ENCODE measurements at regions not wholly inside any gene's neighbourhood (a gene's known extent, or its start where the extent isn't known, plus 50 kb on each side); places are given as distances from the start of the nearest gene placed in this dataset.

- no peak overlapping the region for H2AFZ ChIP-seq (ENCODE audit: insufficient read depth, low read depth, low read length, poor library complexity, severe bottlenecking)
- Mint-ChIP-seq H3K9me3 (ENCODE audit: insufficient read depth) (no peaks in the 10 kb centered on the region), H3K4me3 (no peak overlapping the region), H3K4me1 (no peaks in the 10 kb centered on the region), H3K27me3 (peaks cover 6% of the 10 kb centered on the region), H3K27ac (no peak overlapping the region)
- no peak overlapping the region for H3K9ac ChIP-seq (ENCODE audit: low read length)
- no peak overlapping the region for H3K4me3 ChIP-seq (ENCODE audit: control extremely low read depth in 1 of 5, extremely low read depth in 1 of 5, insufficient read depth in 1 of 5, low read depth in 2 of 5, low read length in 4 of 5)
- TF ChIP-seq EZH2 (IDR thresholded peaks at IDR 0.05; ENCODE audit: borderline replicate concordance, insufficient read depth, low read depth, low read length, poor library complexity, severe bottlenecking) = no peak
- no peak for TF ChIP-seq CTCF (IDR thresholded peaks at IDR 0.05)
- no peaks in the 10 kb centered on the region for H4K20me1 ChIP-seq (ENCODE audit: control insufficient read depth, insufficient read depth, low read length, poor library complexity, severe bottlenecking)
- CTCF ChIA-PET = no interaction called here
- H3K4me2 ChIP-seq (replicated peaks; ENCODE audit: low read depth, low read length, poor library complexity, severe bottlenecking) = no peak overlapping the region
- H3K9me3 ChIP-seq (ENCODE audit: control extremely low read depth in 1 of 3, control insufficient read depth in 2 of 3, insufficient read depth in 1 of 3, low read length in 2 of 3) = no peaks in the 10 kb centered on the region
- POLR2A ChIA-PET = no interaction called here
- intact Hi-C loops (cut with micrococcal nuclease) = no loop called here
- H3K27me3 ChIP-seq (replicated peaks in 1 of 4; ENCODE audit: control extremely low read depth in 1 of 4, control insufficient read depth in 3 of 4, insufficient read depth in 4 of 4, low read length in 3 of 4) = no peaks in the 10 kb centered on the region
- no peaks in the 10 kb centered on the region for H3K4me1 ChIP-seq (ENCODE audit: control insufficient read depth in 2 of 2, insufficient read depth in 2 of 2, low read length in 2 of 2)
- H3K27ac ChIP-seq (ENCODE audit: low read length in 2 of 2) = no peak overlapping the region
- DNase-seq (no peak), ATAC-seq (ENCODE audit: low read depth) (no peak)
- no peaks in the 10 kb centered on the region for H3K36me3 ChIP-seq (replicated peaks in 1 of 2; ENCODE audit: control extremely low read depth in 1 of 2, control insufficient read depth in 1 of 2, extremely low read depth in 1 of 2, insufficient read depth in 2 of 2, low read length in 1 of 2)
- no CpG with 5 or more reads among the region's 2 CpGs for WGBS (ENCODE audit: insufficient coverage)
- H3K79me2 ChIP-seq (ENCODE audit: control insufficient read depth, insufficient read depth, low read length) = no peaks in the 10 kb centered on the region
These were observed 485.1 kb upstream of the CD180 start for GRCh38 chr5:67681703-67682102.

- CTCF ChIA-PET = interaction anchor here (1.6 kb wide), 1 partner anchor 573 kb away, joined by 5 read pairs; no protein-coding TSS in a partner anchor
These were observed 483.5 kb upstream of the CD180 start for GRCh38 chr5:67680099-67680498.

More at GRCh38 chr5:67680099-67680498, 483.5 kb upstream of the CD180 start:
- TF ChIP-seq EZH2 (IDR thresholded peaks at IDR 0.05; ENCODE audit: borderline replicate concordance, insufficient read depth, low read depth, low read length, poor library complexity, severe bottlenecking) = no peak
- no peak for TF ChIP-seq CTCF (IDR thresholded peaks at IDR 0.05)
- H3K4me1 ChIP-seq (ENCODE audit: control insufficient read depth in 2 of 2, insufficient read depth in 2 of 2, low read length in 2 of 2) = no peaks in the 10 kb centered on the region
- H3K4me3 ChIP-seq (ENCODE audit: control extremely low read depth in 1 of 5, extremely low read depth in 1 of 5, insufficient read depth in 1 of 5, low read depth in 2 of 5, low read length in 4 of 5) = no peak overlapping the region
- no peak overlapping the region for H3K9ac ChIP-seq (ENCODE audit: low read length)
- no peak overlapping the region for H2AFZ ChIP-seq (ENCODE audit: insufficient read depth, low read depth, low read length, poor library complexity, severe bottlenecking)
- H3K27ac Mint-ChIP-seq = no peak overlapping the region
- no peaks in the 10 kb centered on the region for H3K79me2 ChIP-seq (ENCODE audit: control insufficient read depth, insufficient read depth, low read length)
- ATAC-seq (ENCODE audit: low read depth) (no peak), DNase-seq (no peak)
- H3K27me3 Mint-ChIP-seq = peaks cover 10% of the 10 kb centered on the region
- POLR2A ChIA-PET = no interaction called here
- no peaks in the 10 kb centered on the region for H3K36me3 ChIP-seq (replicated peaks in 1 of 2; ENCODE audit: control extremely low read depth in 1 of 2, control insufficient read depth in 1 of 2, extremely low read depth in 1 of 2, insufficient read depth in 2 of 2, low read length in 1 of 2)
- no peaks in the 10 kb centered on the region for H3K9me3 ChIP-seq (ENCODE audit: control extremely low read depth in 1 of 3, control insufficient read depth in 2 of 3, insufficient read depth in 1 of 3, low read length in 2 of 3)
- H3K4me2 ChIP-seq (replicated peaks; ENCODE audit: low read depth, low read length, poor library complexity, severe bottlenecking) = no peak overlapping the region
- intact Hi-C loops (cut with micrococcal nuclease) = no loop called here
- H4K20me1 ChIP-seq (ENCODE audit: control insufficient read depth, insufficient read depth, low read length, poor library complexity, severe bottlenecking) = no peaks in the 10 kb centered on the region
- no peak overlapping the region for H3K4me3 Mint-ChIP-seq
- no peaks in the 10 kb centered on the region for H3K9me3 Mint-ChIP-seq (ENCODE audit: insufficient read depth)
- no peaks in the 10 kb centered on the region for H3K27me3 ChIP-seq (replicated peaks in 1 of 4; ENCODE audit: control extremely low read depth in 1 of 4, control insufficient read depth in 3 of 4, insufficient read depth in 4 of 4, low read length in 3 of 4)
- H3K4me1 Mint-ChIP-seq = no peaks in the 10 kb centered on the region
- H3K27ac ChIP-seq (ENCODE audit: low read length in 2 of 2) = no peak overlapping the region

Data from B cell (primary cell).